GM12878 (cell line): ENCODE measurements at regions not wholly inside any gene's neighbourhood (a gene's known extent, or its start where the extent isn't known, plus 50 kb on each side); places are given as distances from the start of the nearest gene placed in this dataset.
A peak's percentile ranks its signal among the peaks of the same experiment; 100 is the strongest.

ENCODE experiments used
- ATAC-seq: fragments of 200-7000 bp; cut with Tn5 transposase; 3 replicates; pipeline ENCODE4 v1.9.1; 2020; ENCODE audit warnings: mild to moderate bottlenecking, moderate library complexity
- BruUV-seq: library from RNA; stranded (reverse); fragments of 400-500 nt; replicated peaks from 2 replicates; lab custom pipeline; 2021; lab: Mats Ljungman, UMichigan
- CTCF ChIA-PET: fragments of 300-600 bp; sonication (Branson Sonifier 250); formaldehyde crosslinking; extraction: SDS; loops from one replicate; lab custom pipeline; 2021; ENCODE audit warnings: inconsistent platforms; lab: Yijun Ruan, JAX
- POLR2A ChIA-PET: fragments of 350-600 bp; formaldehyde crosslinking; extraction: SDS; loops from one replicate; lab custom pipeline; 2021; ENCODE audit warnings: inconsistent platforms; lab: Charles Lee
- RAD21 ChIA-PET: fragments of 300-600 bp; sonication (Branson Sonifier 250); formaldehyde crosslinking; loops from one replicate; lab custom pipeline; 2023; ENCODE audit warnings: antibody characterized with exemption; ENCODE audit not compliant: unreplicated experiment; lab: Charles Lee
- SMC1A ChIA-PET: fragments of 300-600 bp; sonication (Branson Sonifier 250); formaldehyde crosslinking; loops from one replicate; lab custom pipeline; 2023; ENCODE audit not compliant: unreplicated experiment, uncharacterized antibody; lab: Charles Lee
- DNase-seq: peaks from one replicate; pipeline ENCODE4 v3.0.0-alpha.2; 2011; ENCODE audit warnings: low read depth, low spot score
- FAIRE-seq: peaks from 3 replicates; lab custom pipeline; 2011; peaks lifted over from hg19 to GRCh38; lab: Jason Lieb, UNC
- H2AFZ ChIP-seq: 2 replicates; pipeline ENCODE4 v1.6.0; 2011; ENCODE audit warnings: low read depth, low read length, control low read depth; ENCODE audit not compliant: control insufficient read depth
- H3K27ac ChIP-seq: 2 replicates; pipeline ENCODE4 v1.5.1; 2011; ENCODE audit warnings: control low read depth; ENCODE audit not compliant: control insufficient read depth, insufficient read depth
- H3K27me3 ChIP-seq, 2 experiments: replicated peaks in 1 of 2; 2 replicates each; pipeline versions ENCODE4 v1.6.0 to v1.6.1; 2011; ENCODE audit warnings: low read length in 1 of 2; ENCODE audit not compliant: control insufficient read depth in 2 of 2, insufficient read depth in 2 of 2
- H3K36me3 ChIP-seq, 2 experiments: 2 replicates each; pipeline ENCODE4 v1.5.1; 2011; ENCODE audit warnings: low read length in 1 of 2; ENCODE audit not compliant: control insufficient read depth in 2 of 2, insufficient read depth in 2 of 2
- H3K4me1 ChIP-seq: 2 replicates; pipeline ENCODE4 v1.6.1; 2011; ENCODE audit warnings: mild to moderate bottlenecking, low read length, moderate library complexity, mixed read lengths; ENCODE audit not compliant: control insufficient read depth, insufficient read depth
- H3K4me2 ChIP-seq: 2 replicates; pipeline ENCODE4 v1.6.0; 2011; ENCODE audit warnings: control low read depth; ENCODE audit not compliant: control insufficient read depth, insufficient read depth
- H3K4me3 ChIP-seq: fragments of 200-600 bp; sonication (generic); 2 replicates; pipeline ENCODE4 v1.5.1; 2016
- H3K79me2 ChIP-seq: 2 replicates; pipeline ENCODE4 v1.6.0; 2011; ENCODE audit warnings: low read length; ENCODE audit not compliant: control insufficient read depth, insufficient read depth
- H3K9ac ChIP-seq: 2 replicates; pipeline ENCODE4 v1.8.0; 2011; ENCODE audit warnings: low read length, control low read depth, mixed read lengths; ENCODE audit not compliant: control insufficient read depth, insufficient read depth
- H3K9me3 ChIP-seq: replicated peaks from 3 replicates; pipeline ENCODE4 v1.5.1; 2011; ENCODE audit warnings: mild to moderate bottlenecking, low read length; ENCODE audit not compliant: control insufficient read depth, insufficient read depth
- H4K20me1 ChIP-seq: 2 replicates; pipeline ENCODE4 v1.6.0; 2011; ENCODE audit not compliant: control insufficient read depth, insufficient read depth
- CTCF ChIP-seq, 3 experiments: IDR thresholded peaks in 2 of 3; conservative IDR thresholded peaks in 1 of 3; 2 replicates each; pipeline ENCODE4 v1.5.1; 2011; ENCODE audit warnings: low read depth in 3 of 3, low read length in 3 of 3, mild to moderate bottlenecking in 3 of 3, control low read depth in 2 of 3, moderate library complexity in 2 of 3, inconsistent platforms in 1 of 3, mixed read lengths in 1 of 3; ENCODE audit not compliant: control insufficient read depth in 2 of 3, insufficient read depth in 1 of 3; ENCODE audit errors: extremely low read depth in 1 of 3
- E4F1 ChIP-seq: fragments of 450-650 bp; IDR thresholded peaks from 2 replicates; pipeline ENCODE4 v1.6.1; 2018; ENCODE audit warnings: borderline replicate concordance, mild to moderate bottlenecking; ENCODE audit not compliant: partially characterized antibody
- JUND ChIP-seq: IDR thresholded peaks from 2 replicates; pipeline ENCODE4 v1.6.1; 2012; ENCODE audit warnings: low read depth, mild to moderate bottlenecking, low read length, improper control_type of control experiment, moderate library complexity
- PML ChIP-seq: IDR thresholded peaks from 2 replicates; pipeline ENCODE4 v1.6.1; 2012; ENCODE audit warnings: low read length, inconsistent platforms
- SKIL ChIP-seq: fragments of 450-650 bp; IDR thresholded peaks from 2 replicates; pipeline ENCODE4 v1.6.1; 2017; ENCODE audit warnings: mild to moderate bottlenecking, low read depth, inconsistent platforms; ENCODE audit not compliant: poor library complexity, severe bottlenecking
- ZNF217 ChIP-seq: fragments of 450-650 bp; IDR thresholded peaks from 2 replicates; pipeline ENCODE4 v1.6.1; 2017; ENCODE audit warnings: antibody characterized with exemption, mild to moderate bottlenecking
- WGBS: methylation state at CpG from one replicate; pipeline ENCODE4 v1.1.6; 2016; ENCODE audit warnings: low lambda C conversion rate; ENCODE audit not compliant: insufficient replicate concordance, insufficient coverage; ENCODE audit errors: missing lambda C conversion rate; 5-methylcytosine and 5-hydroxymethylcytosine counted together
- in situ Hi-C: fragments of 300-500 bp; cut with MboI; formaldehyde crosslinking; loops from 9 replicates; pipeline ENCODE4 v1.14.3; 2018; ENCODE audit warnings: mixed read lengths
- intact Hi-C: fragments of 100-400 bp; cut with micrococcal nuclease; formaldehyde crosslinking; loops from one replicate; pipeline ENCODE4 v1.14.2; 2022; ENCODE audit not compliant: unreplicated experiment

- no peaks in the 10 kb centered on the region for H3K9me3 ChIP-seq
- H3K4me2 ChIP-seq = no peak overlapping the region
- H3K4me1 ChIP-seq = peaks cover 3% of the 10 kb centered on the region; the same call in 1 of the 2 replicates
- H3K79me2 ChIP-seq = peaks cover 6% of the 10 kb centered on the region
- SMC1A ChIA-PET = no interaction called here
- no peak for DNase-seq
- H3K36me3 ChIP-seq = peaks cover 0 to 2% of the 10 kb centered on the region in 2 experiments; a peak in 2 of 4 replicates
- no peak for TF ChIP-seq PML
- TF ChIP-seq, all 136 proteins: peak for 0
- ChIA-PET POLR2A (no interaction called here), RAD21 (no interaction called here), CTCF (interaction anchor here (1.6 kb wide), 1 partner anchor 10 kb away, joined by 4 read pairs; no protein-coding TSS in a partner anchor)
- no peak for FAIRE-seq
- Histone ChIP-seq H3K27me3 (no peaks in the 10 kb centered on the region), H2AFZ (no peak overlapping the region), H3K4me3 (no peak overlapping the region), H4K20me1 (peaks cover 12% of the 10 kb centered on the region), H3K27ac (no peak overlapping the region), H3K9ac (no peak overlapping the region)
- 92% methylated on average over 6 of the region's 6 CpGs for WGBS
- no peak for ATAC-seq
- intact Hi-C loops = no loop called here
- in situ Hi-C loops = no loop called here
- BruUV-seq = no TSS peak
These were observed 212.2 kb downstream of the SEC14L1 start for GRCh38 chr17:77352996-77353395.

GRCh38 chr17:77353684-77354419 is 213.1 kb downstream of the SEC14L1 start:
- DNase-seq (no peak), ATAC-seq (peak; percentile 58), FAIRE-seq (no peak)
- Histone ChIP-seq H3K79me2 (peaks cover 6% of the 10 kb centered on the region), H3K36me3 (peaks cover 0 to 2% of the 10 kb centered on the region in 2 experiments; a peak in 2 of 4 replicates), H3K9ac (no peak overlapping the region), H3K4me1 (peaks cover 3% of the 10 kb centered on the region; the same call in 1 of the 2 replicates), H3K9me3 (no peaks in the 10 kb centered on the region), H4K20me1 (peaks cover 12% of the 10 kb centered on the region), H3K27ac (no peak overlapping the region), H3K27me3 (no peaks in the 10 kb centered on the region), H2AFZ (no peak overlapping the region), H3K4me3 (no peak overlapping the region), H3K4me2 (no peak overlapping the region)
- CTCF ChIA-PET = interaction anchor here (1.6 kb wide), 1 partner anchor 9 kb away, joined by 4 read pairs; no protein-coding TSS in a partner anchor
- intact Hi-C loops = no loop called here
- WGBS = 78% methylated on average over 15 of the region's 15 CpGs
- no TSS peak for BruUV-seq
- SMC1A ChIA-PET = no interaction called here
- POLR2A ChIA-PET = no interaction called here
- RAD21 ChIA-PET = no interaction called here
- in situ Hi-C loops = no loop called here
- TF ChIP-seq E4F1 (no peak), JUND (no peak), ZNF217 (no peak), SKIL (no peak), CTCF (IDR thresholded peaks at IDR 0.05 in 2 of 3, conservative IDR thresholded peaks at IDR 0.05 in 1 of 3; ENCODE audit: control insufficient read depth in 2 of 3, extremely low read depth in 1 of 3, insufficient read depth in 1 of 3, low read depth in 3 of 3, low read length in 3 of 3) (no peak)
